ENCODE measurements at regions not wholly inside any gene's neighbourhood (a gene's known extent, or its start where the extent isn't known, plus 50 kb on each side); places are given as distances from the start of the nearest gene placed in this dataset.

DNA sequence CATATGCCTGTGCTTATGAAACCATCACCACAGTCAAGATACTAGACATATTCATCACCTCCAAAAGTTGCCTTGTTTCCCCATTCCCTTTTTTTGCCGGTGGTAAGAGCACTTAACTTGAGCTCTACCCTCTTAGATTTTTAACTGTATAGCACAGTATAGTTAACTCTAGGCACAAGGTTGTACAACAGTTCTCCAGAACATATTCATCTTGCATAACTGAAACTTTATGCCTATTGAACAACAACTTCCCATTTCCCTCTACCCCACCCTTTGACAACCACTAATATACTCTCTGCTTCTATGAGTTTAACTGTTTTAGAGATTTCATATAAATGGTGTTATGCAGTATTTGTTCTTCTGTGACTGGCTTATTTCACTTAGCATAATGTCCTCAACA, 119.3 kb downstream of the ASB9 start:
- no peak for TF ChIP-seq CTCF (IDR thresholded peaks at IDR 0.05; ENCODE audit: extremely low read depth in 1 of 2, insufficient read depth in 1 of 2, low read depth in 1 of 2, low read length in 2 of 2)
- TF ChIP-seq POLR2A (IDR thresholded peaks at IDR 0.05; ENCODE audit: low read depth, low read length), result no peak
- TF ChIP-seq, protein P1, sequence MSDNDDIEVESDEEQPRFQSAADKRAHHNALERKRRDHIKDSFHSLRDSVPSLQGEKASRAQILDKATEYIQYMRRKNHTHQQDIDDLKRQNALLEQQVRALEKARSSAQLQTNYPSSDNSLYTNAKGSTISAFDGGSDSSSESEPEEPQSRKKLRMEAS (IDR thresholded peaks at IDR 0.05; ENCODE audit: insufficient read depth, insufficient read length), result no peak
- no peak for TF ChIP-seq POLR2AphosphoS5 (IDR thresholded peaks at IDR 0.05; ENCODE audit: insufficient read depth, low read depth, low read length)
- TF ChIP-seq EZH2 (IDR thresholded peaks at IDR 0.05; ENCODE audit: borderline replicate concordance, low read depth, low read length, severe bottlenecking), result no peak
- TF ChIP-seq MYC (IDR thresholded peaks at IDR 0.05; ENCODE audit: low read depth, low read length), result no peak
- no peak for TF ChIP-seq GATA2 (IDR thresholded peaks at IDR 0.05; ENCODE audit: insufficient read depth, insufficient read length, low read depth, low read length)
- no peak for TF ChIP-seq JUN (IDR thresholded peaks at IDR 0.05; ENCODE audit: borderline replicate concordance, insufficient read depth, insufficient read length, low read depth)
